Hippocampal formation (tissue), 2 donors: ENCODE measurements at regions not wholly inside any gene's neighbourhood (a gene's known extent, or its start where the extent isn't known, plus 50 kb on each side); places are given as distances from the start of the nearest gene placed in this dataset.
"Not testable (repeated sequence)": the region's sequence is repeated elsewhere in the genome, so short reads cannot be mapped to it uniquely, and the experiment has no call there.

Source experiments
- DNase-seq, 2 donors: peaks; one replicate each; lab custom pipeline; 2025; lab: John Stamatoyannopoulos, UW

GRCh38 chr14:45972416-45972815 lies 679.2 kb downstream of the RPL10L start:
- no peak for DNase-seq

DNA sequence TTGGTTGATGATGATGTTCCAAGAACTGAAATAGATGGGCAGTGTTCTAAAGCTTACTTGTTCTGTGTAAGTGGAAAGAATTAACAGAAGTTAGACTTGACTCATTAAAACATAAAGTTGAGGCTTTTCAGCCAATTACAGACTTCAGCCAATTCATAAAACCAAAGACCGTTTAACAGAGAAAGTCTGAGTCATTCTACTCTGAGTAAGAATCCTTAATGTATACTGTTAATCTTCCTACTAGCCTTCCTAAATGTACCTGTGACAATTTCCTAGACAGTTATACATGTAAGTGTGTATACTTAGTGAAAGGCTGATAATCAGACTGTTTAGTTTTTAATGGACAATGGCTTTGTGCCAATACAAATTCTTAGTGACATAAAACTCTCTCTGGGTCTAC lies 681.0 kb downstream of the RPL10L start:
- DNase-seq: no peak

- DNase-seq: no peak
Measured at GRCh38 chr14:45968037-45968436, 683.5 kb downstream of the RPL10L start.

DNA sequence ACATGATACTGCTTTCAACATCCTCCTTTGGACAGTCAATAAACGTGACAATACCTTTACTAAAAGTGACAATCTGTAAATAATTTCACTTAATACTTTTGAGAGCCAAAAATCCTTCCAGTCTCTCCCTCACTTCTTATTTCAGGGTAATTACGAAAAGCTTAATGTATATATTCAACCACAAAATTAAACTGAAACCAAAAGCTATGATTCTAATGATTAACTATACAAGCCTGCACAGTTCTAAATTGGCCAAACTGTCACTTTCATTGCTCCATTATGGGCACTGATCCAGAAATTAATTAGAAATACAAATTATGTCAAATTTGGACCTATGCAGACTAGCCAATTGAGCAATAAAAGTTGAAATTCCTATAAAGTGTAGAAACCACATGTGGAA lies 696.5 kb upstream of the MIS18BP1 start:
- no peak for DNase-seq

DNA sequence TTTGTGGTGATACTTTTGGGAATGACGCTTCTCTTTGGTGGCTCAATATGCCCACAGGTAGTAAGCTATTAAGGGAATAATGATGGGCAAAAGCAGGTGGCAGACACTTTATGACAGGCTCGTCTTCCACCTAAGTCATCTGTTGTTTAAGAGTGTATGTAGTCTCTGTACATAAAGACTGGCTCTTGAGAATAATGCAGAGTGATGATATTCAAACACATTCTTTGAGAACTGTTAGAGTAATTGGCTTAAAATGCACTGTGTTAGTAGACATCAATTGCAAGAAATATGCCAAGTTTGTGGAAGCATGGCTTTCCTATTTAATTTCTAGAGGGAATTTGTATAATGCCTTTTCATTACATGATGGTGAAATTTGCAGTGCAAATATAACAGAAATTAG lies 694.8 kb upstream of the MIS18BP1 start:
- DNase-seq: no peak

GRCh38 chr14:45946251-45946650 lies 693.2 kb upstream of the MIS18BP1 start:
- no peak for DNase-seq

DNA sequence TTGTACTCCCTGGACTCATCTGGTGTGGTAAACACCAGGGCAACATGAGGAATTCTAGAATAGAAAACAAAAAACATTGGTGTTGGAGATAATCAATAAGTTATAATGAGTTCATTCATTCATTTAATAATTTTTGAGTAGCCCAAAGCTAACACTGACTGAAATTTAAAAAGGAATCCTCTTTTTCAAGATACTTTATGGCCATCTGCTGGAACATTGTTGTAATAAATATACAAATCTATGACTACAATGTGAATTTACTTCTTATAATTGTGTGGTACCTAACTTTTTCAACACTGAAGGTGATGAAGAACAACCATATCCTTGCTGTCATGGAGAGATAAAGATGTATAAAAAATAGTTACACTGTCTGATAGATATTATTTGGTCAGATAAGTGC lies 687.3 kb upstream of the MIS18BP1 start:
- DNase-seq: no peak

- DNase-seq: no peak
Measured at GRCh38 chr14:45939572-45939971, 686.6 kb upstream of the MIS18BP1 start.

DNA sequence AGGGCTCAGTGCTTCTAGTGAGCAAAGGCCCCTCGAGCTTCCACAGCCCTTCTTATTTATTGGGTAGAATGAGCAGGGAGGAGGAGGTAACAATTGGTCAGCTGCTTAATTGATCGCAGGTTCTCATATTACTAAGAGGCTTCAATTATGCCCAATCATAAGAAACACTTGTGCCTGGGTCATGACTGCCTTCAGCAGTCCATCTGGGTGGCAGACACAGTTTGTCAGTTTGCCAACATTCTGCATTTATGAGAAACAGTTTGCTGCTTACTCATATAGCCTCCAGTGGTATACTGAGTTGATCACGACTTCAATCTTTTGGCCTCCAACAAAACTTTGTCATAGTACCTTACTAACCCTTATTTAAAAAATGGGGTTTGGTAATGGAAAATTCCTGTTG lies 667.0 kb upstream of the MIS18BP1 start:
- not testable (repeated sequence) for DNase-seq

GRCh38 chr14:45916340-45916953 lies 663.4 kb upstream of the MIS18BP1 start:
- no peak for DNase-seq

GRCh38 chr14:45907782-45908181 lies 654.8 kb upstream of the MIS18BP1 start:
- DNase-seq: no peak

DNA sequence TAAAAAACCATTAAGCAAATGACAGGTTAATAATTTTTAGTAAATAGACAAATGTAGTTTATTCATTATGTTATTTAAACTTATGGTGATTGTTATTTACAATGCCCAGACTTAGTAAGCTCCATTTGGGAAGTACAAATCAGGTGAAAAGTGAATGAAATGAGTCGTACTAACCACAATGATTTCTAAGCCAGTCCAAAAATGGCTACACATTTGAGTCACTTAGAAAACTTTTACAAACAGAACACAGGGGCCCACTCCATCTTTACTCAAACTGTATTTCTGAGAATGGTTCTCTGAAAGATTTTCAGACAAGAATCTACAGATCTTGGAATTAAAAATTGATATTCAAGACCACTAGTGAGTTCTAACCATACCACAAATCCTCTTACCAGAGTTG lies 653.3 kb upstream of the MIS18BP1 start:
- no peak for DNase-seq

DNA sequence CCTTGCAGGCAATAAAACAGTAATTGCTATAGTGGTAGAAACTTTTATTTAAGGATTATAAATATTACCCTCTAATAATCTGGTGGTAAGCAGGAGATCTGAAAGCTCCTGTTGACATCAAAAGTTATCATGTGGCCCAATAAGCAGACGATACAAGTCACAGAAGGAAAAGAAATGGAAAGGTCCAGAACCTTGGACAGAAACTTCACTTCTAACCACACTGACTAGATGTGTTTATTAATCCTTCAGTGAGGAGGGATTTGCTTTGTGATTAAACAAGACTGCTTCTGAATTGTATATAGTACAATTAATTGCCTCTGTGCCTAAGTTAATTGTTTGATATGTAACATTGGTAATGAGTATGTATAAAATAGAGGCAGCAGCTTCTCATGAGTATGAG lies 652.7 kb upstream of the MIS18BP1 start:
- no peak for DNase-seq

DNA sequence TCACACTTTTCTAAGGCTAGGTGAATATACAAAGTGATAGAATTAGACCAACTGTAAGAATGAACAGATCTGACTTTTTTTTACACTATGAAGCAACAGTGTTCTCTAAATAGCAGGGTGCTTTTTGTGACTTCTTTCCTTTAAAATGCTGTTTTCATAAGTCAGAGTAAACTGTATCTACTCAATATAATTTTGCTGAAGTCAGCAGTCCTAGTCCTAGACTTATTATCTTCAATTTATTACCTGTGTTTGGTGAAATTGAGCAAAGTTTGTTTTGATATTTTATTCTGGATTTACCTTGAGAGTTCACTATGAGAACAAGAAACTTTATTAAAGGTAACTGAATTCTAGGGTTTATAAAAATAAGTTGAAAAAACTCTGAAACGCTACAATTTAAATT lies 651.3 kb upstream of the MIS18BP1 start:
- no peak for DNase-seq

DNA sequence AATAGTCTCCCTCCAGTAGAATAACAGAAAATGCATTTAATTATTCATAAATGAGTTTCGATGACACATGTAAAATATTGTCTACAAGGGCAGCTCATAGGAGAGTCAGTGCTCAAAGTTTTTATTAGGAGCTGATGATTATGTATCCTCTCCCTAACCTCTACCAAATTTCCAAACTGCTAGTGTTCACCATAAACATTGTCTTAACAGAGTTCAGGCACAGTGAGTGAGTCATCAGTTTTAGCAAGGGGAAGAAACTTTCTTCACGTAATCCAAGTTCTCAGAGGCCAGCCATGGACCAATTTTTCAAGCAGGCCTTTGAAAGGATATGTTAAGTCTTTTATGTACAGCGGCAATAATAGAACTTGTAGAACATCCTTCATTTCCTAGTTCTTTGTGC lies 649.2 kb upstream of the MIS18BP1 start:
- no peak for DNase-seq

GRCh38 chr14:45897439-45897838 lies 644.4 kb upstream of the MIS18BP1 start:
- DNase-seq: no peak

GRCh38 chr14:45893127-45893526 lies 640.1 kb upstream of the MIS18BP1 start:
- DNase-seq: no peak

- DNase-seq: no peak
Measured at GRCh38 chr14:45891417-45892080, 638.5 kb upstream of the MIS18BP1 start.

DNA sequence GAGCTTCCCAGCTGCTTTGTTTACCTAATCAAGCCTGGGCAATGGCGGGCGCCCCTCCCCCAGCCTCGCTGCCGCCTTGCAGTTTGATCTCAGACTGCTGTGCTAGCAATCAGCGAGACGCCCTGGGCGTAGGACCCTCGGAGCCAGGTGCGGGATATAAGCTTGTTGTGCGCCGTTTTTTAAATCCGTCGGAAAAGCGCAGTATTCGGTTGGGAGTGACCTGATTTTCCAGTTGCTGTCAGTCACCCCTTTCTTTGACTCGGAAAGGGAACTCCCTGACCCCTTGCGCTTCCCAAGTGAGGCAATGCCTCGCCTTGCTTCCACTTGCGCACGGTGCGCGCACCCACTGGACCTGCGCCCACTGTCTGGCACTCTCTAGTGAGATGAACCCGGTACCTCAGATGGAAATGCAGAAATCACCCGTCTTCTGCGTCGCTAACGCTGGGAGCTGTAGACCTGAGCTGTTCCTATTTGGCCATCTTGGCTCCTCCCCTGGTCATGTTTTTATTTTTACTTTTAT lies 635.8 kb upstream of the MIS18BP1 start:
- not testable (repeated sequence) for DNase-seq

DNA sequence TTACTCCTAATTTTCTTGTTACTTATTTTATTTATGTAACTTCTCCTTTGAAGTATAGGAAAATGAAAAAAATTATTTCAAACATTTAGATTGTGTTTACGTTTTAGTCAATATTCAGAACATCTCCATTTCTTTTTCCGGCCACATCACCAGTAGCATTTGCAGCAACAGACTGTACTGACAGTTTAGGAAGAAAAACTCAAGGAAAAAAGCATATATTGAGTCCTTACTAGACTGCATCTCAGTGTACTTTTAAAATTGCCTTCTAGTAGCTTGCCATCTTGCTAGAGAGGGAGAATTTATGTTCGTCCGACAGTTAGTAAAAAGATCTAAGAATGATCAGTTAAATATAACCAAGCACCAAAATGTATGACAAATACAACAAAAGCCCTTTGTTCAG lies 625.0 kb upstream of the MIS18BP1 start:
- DNase-seq: no peak

DNA sequence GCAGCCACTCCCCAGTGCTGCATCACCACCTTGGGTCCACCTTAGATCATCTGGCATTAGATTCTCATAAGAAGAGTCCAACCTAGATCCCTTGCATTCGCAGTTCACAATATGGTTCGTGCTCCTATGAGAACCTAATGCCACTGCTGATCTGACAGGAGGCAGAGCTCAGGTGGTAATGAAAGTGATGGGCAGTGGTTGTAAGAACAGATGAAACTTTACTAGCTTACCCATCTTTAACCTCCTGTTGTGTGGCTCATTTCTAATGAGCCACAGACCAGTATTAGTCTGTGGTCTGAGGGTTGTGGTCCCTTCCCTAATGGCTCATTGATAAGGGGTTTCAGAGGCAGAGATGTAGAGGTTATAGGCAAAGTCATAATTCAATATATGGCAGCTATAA lies 615.9 kb upstream of the MIS18BP1 start:
- DNase-seq: no peak

GRCh38 chr14:45868377-45868776 lies 615.4 kb upstream of the MIS18BP1 start:
- DNase-seq: no peak

GRCh38 chr14:45867046-45867894 lies 614.3 kb upstream of the MIS18BP1 start:
- DNase-seq: no peak
